B cell (primary cell): ENCODE measurements at regions not wholly inside any gene's neighbourhood (a gene's known extent, or its start where the extent isn't known, plus 50 kb on each side); places are given as distances from the start of the nearest gene placed in this dataset.

Experiments used
- ATAC-seq: fragments of 200-7000 bp; cut with Tn5 transposase; one replicate; pipeline ENCODE4 v1.10.0; 2021; ENCODE audit warnings: low read depth, mild to moderate bottlenecking, moderate number of reproducible peaks, moderate library complexity
- CTCF ChIA-PET: fragments of 350-600 bp; sonication (Branson Sonifier 250); formaldehyde crosslinking; loops from one replicate; lab custom pipeline; 2021; ENCODE audit warnings: antibody characterized with exemption, inconsistent platforms; lab: Charles Lee
- POLR2A ChIA-PET: fragments of 350-600 bp; sonication (Branson Sonifier 250); formaldehyde crosslinking; loops from one replicate; lab custom pipeline; 2021; ENCODE audit warnings: antibody characterized with exemption; lab: Charles Lee
- DNase-seq: peaks from one replicate; pipeline ENCODE4 v3.0.0; 2013
- H2AFZ ChIP-seq: 2 replicates; pipeline ENCODE4 v1.6.1; 2012; ENCODE audit warnings: mild to moderate bottlenecking, low read depth, low read length; ENCODE audit not compliant: insufficient read depth, poor library complexity, severe bottlenecking
- H3K27ac ChIP-seq, 2 donors: 1 replicate in 1 of 2; 2 replicates in 1 of 2; pipeline ENCODE4 v1.5.1; 2012 to 2013; ENCODE audit warnings: low read length in 2 of 2, mild to moderate bottlenecking in 2 of 2, moderate library complexity in 1 of 2
- H3K27me3 ChIP-seq, 4 experiments: fragments of 200-600 bp in 1 of 4; sonication (generic) in 1 of 4; replicated peaks in 1 of 4; 1 replicate in 2 of 4; 2 replicates in 2 of 4; pipeline versions ENCODE4 v1.6.1 to v1.7.0; 2013 to 2016; ENCODE audit warnings: low read length in 3 of 4, mild to moderate bottlenecking in 2 of 4, mixed read lengths in 1 of 4, moderate library complexity in 1 of 4; ENCODE audit not compliant: insufficient read depth in 4 of 4, control insufficient read depth in 3 of 4; ENCODE audit errors: control extremely low read depth in 1 of 4
- H3K36me3 ChIP-seq, 2 experiments: replicated peaks in 1 of 2; 1 replicate in 1 of 2; 2 replicates in 1 of 2; pipeline versions ENCODE4 v1.6.1 to v1.7.1; 2013; ENCODE audit warnings: low read length in 1 of 2; ENCODE audit not compliant: insufficient read depth in 2 of 2, control insufficient read depth in 1 of 2; ENCODE audit errors: control extremely low read depth in 1 of 2, extremely low read depth in 1 of 2
- H3K4me1 ChIP-seq, 2 donors: fragments of 200-600 bp in 1 of 2; sonication (generic) in 1 of 2; 1 replicate in 1 of 2; 2 replicates in 1 of 2; pipeline versions ENCODE4 v1.5.1 to v1.6.1; 2013 to 2017; ENCODE audit warnings: low read length in 2 of 2; ENCODE audit not compliant: control insufficient read depth in 2 of 2, insufficient read depth in 2 of 2
- H3K4me2 ChIP-seq: replicated peaks from 2 replicates; pipeline ENCODE3; 2012; ENCODE audit warnings: mild to moderate bottlenecking, low read depth, low read length; ENCODE audit not compliant: poor library complexity, severe bottlenecking
- H3K4me3 ChIP-seq, 5 experiments: fragments of 200-600 bp in 1 of 5; sonication (generic) in 1 of 5; 1 replicate in 3 of 5; 2 replicates in 2 of 5; pipeline versions ENCODE4 v1.5.1 to v1.7.0; 2011 to 2016; ENCODE audit warnings: low read length in 4 of 5, mild to moderate bottlenecking in 4 of 5, low read depth in 2 of 5, control low read depth in 1 of 5, moderate library complexity in 1 of 5; ENCODE audit not compliant: insufficient read depth in 1 of 5; ENCODE audit errors: control extremely low read depth in 1 of 5, extremely low read depth in 1 of 5
- H3K79me2 ChIP-seq: fragments of 200-600 bp; sonication (generic); one replicate; pipeline ENCODE4 v1.6.0; 2016; ENCODE audit warnings: low read length; ENCODE audit not compliant: control insufficient read depth, insufficient read depth
- H3K9ac ChIP-seq: fragments of 200-600 bp; sonication (generic); 2 replicates; pipeline ENCODE4 v1.6.1; 2017; ENCODE audit warnings: mild to moderate bottlenecking, low read length, moderate library complexity
- H3K9me3 ChIP-seq, 3 donors: one replicate each; pipeline versions ENCODE4 v1.6.1 to v1.7.1; 2013; ENCODE audit warnings: low read length in 2 of 3; ENCODE audit not compliant: control insufficient read depth in 2 of 3, insufficient read depth in 1 of 3; ENCODE audit errors: control extremely low read depth in 1 of 3
- H4K20me1 ChIP-seq: 2 replicates; pipeline ENCODE4 v1.6.0; 2012; ENCODE audit warnings: mild to moderate bottlenecking, low read length; ENCODE audit not compliant: insufficient read depth, control insufficient read depth, poor library complexity, severe bottlenecking
- H3K27ac Mint-ChIP-seq: one replicate; pipeline ENCODE4 v1.8.0; 2021; ENCODE audit warnings: mixed read lengths
- H3K27me3 Mint-ChIP-seq: one replicate; pipeline ENCODE4 v1.8.0; 2021; ENCODE audit warnings: mixed read lengths
- H3K4me1 Mint-ChIP-seq: one replicate; pipeline ENCODE4 v1.8.0; 2021; ENCODE audit warnings: mixed read lengths
- H3K4me3 Mint-ChIP-seq: one replicate; pipeline ENCODE4 v1.8.0; 2021; ENCODE audit warnings: mixed read lengths
- H3K9me3 Mint-ChIP-seq: one replicate; pipeline ENCODE4 v1.8.0; 2022; ENCODE audit warnings: mixed read lengths; ENCODE audit not compliant: insufficient read depth
- EZH2 ChIP-seq: IDR thresholded peaks from 2 replicates; pipeline ENCODE4 v1.6.1; 2012; ENCODE audit warnings: borderline replicate concordance, low read depth, mild to moderate bottlenecking, moderate library complexity, low read length; ENCODE audit not compliant: insufficient read depth, poor library complexity, severe bottlenecking
- WGBS: methylation state at CpG from one replicate; pipeline ENCODE4 v1.1.5; 2013; ENCODE audit warnings: missing lambda C conversion rate; ENCODE audit not compliant: insufficient coverage; 5-methylcytosine and 5-hydroxymethylcytosine counted together
- intact Hi-C: fragments of 100-400 bp; cut with micrococcal nuclease; formaldehyde crosslinking; loops from one replicate; pipeline ENCODE4 v1.10.0; 2022
- TF ChIP-seq, protein P1 (sequence below): fragments of 200-600 bp; IDR thresholded peaks from one replicate; pipeline ENCODE4 v1.8.0; 2022; ENCODE audit warnings: antibody characterized with exemption, mild to moderate bottlenecking

DNA sequence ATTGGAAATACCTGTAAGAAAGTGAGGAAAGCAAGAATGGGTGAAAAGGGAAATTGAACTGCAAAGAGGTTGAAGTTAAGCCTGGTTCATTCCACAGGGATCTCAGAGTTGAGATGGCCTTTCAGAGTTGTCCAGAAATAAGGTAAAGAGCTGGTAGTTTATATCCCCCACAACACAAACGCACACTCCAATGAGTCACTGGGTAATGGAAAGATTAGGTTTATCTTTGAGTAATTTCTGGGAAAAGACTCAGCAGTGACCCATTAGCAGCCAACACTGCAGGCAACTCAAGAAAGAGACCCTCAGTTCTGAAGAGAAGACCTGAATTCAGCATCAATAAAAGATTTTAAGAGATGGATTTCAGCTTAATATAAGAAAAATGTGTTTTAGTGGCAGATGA lies 485.5 kb downstream of the PTPRC start:
- H3K27ac ChIP-seq: no peak overlapping the region
- ChIA-PET POLR2A (no interaction called here), CTCF (interaction anchor here (3.4 kb wide), 1 partner anchor 11 kb away, joined by 12 read pairs; no protein-coding TSS in a partner anchor)
- Mint-ChIP-seq H3K27me3 (peaks cover 4% of the 10 kb centered on the region), H3K4me3 (no peak overlapping the region), H3K27ac (no peak overlapping the region), H3K4me1 (no peaks in the 10 kb centered on the region), H3K9me3 (no peaks in the 10 kb centered on the region)
- no peak overlapping the region for H3K4me2 ChIP-seq
- no peak overlapping the region for H3K9ac ChIP-seq
- no peaks in the 10 kb centered on the region for H3K9me3 ChIP-seq
- DNase-seq (no peak), ATAC-seq (no peak)
- no peaks in the 10 kb centered on the region for H3K4me1 ChIP-seq
- H3K36me3 ChIP-seq: no peaks in the 10 kb centered on the region
- H3K79me2 ChIP-seq: no peaks in the 10 kb centered on the region
- no CpG with 5 or more reads among the region's 1 CpG for WGBS
- H3K27me3 ChIP-seq: no peaks in the 10 kb centered on the region
- no peak overlapping the region for H2AFZ ChIP-seq
- intact Hi-C loops: no loop called here
- H4K20me1 ChIP-seq: no peaks in the 10 kb centered on the region
- no peak for TF ChIP-seq EZH2
- TF ChIP-seq, protein P1, sequence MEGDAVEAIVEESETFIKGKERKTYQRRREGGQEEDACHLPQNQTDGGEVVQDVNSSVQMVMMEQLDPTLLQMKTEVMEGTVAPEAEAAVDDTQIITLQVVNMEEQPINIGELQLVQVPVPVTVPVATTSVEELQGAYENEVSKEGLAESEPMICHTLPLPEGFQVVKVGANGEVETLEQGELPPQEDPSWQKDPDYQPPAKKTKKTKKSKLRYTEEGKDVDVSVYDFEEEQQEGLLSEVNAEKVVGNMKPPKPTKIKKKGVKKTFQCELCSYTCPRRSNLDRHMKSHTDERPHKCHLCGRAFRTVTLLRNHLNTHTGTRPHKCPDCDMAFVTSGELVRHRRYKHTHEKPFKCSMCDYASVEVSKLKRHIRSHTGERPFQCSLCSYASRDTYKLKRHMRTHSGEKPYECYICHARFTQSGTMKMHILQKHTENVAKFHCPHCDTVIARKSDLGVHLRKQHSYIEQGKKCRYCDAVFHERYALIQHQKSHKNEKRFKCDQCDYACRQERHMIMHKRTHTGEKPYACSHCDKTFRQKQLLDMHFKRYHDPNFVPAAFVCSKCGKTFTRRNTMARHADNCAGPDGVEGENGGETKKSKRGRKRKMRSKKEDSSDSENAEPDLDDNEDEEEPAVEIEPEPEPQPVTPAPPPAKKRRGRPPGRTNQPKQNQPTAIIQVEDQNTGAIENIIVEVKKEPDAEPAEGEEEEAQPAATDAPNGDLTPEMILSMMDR: no peak
- no peak overlapping the region for H3K4me3 ChIP-seq

DNA sequence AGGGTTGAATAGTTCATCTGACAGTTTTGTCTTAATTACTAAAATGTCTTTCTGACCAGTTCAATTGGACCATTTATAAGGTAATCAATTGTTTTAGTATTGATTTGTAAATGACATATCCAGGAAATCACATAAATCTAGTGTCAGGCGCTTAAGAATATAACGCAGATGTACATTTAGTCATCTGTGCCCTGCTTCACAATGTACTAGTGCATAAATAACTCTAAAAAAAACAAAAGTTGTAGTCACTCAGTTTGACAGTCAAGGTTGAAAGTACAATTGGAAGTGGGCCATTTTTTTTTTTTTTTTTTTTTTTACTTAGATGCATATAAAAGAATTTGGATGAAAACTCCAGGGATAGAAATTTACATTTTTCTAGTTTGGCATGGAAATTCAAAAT lies 490.4 kb downstream of the PTPRC start:
- ChIA-PET CTCF (no interaction called here), POLR2A (no interaction called here)
- no peak overlapping the region for H3K4me3 ChIP-seq
- DNase-seq: no peak
- H3K4me3 Mint-ChIP-seq: no peak overlapping the region
- H3K4me1 Mint-ChIP-seq: peaks cover 4% of the 10 kb centered on the region
- H3K4me1 ChIP-seq: peaks cover 4% of the 10 kb centered on the region in 2 donors
- H3K27me3 Mint-ChIP-seq: peaks cover 4% of the 10 kb centered on the region
- no peak overlapping the region for H3K27ac ChIP-seq
- intact Hi-C loops: no loop called here
- H3K36me3 ChIP-seq: no peaks in the 10 kb centered on the region
- no peaks in the 10 kb centered on the region for H3K79me2 ChIP-seq
- WGBS: no CpG with 5 or more reads among the region's 2 CpGs
- H3K4me2 ChIP-seq: no peak overlapping the region
- no peak overlapping the region for H3K9ac ChIP-seq
- no peaks in the 10 kb centered on the region for H3K27me3 ChIP-seq
- no peak overlapping the region for H2AFZ ChIP-seq
- no peaks in the 10 kb centered on the region for H4K20me1 ChIP-seq
- TF ChIP-seq, protein P1: no peak
- no peak for TF ChIP-seq EZH2
- H3K27ac Mint-ChIP-seq: no peak overlapping the region
- no peak for ATAC-seq
- no peaks in the 10 kb centered on the region for H3K9me3 ChIP-seq
- no peaks in the 10 kb centered on the region for H3K9me3 Mint-ChIP-seq
